ENCODE measurements at regions not wholly inside any gene's neighbourhood (a gene's known extent, or its start where the extent isn't known, plus 50 kb on each side); places are given as distances from the start of the nearest gene placed in this dataset.
A peak's percentile ranks its signal among the peaks of the same experiment; 100 is the strongest.

DNA sequence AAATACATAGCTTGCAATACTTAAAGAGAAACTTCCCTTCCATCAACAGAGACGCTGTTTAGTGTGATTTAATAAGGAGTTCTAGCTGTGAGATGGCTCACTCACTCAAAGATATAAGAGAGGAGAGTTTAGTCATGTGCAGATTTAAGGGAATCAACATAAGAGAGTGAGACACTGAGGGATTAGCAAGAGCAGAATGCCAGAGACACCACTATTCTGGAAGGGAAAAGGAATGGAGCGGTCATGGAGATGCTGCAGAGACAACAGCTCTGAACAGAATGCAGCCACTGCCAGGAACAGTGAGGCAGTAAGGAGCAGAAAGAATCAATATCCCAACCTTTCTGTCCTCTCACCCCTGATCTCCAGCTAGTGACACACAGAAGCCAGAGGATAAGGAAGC is 248.8 kb downstream of the MBNL1 start:
- no peak overlapping the region for H3K4me2 ChIP-seq
- peak overlapping the region; percentile 33; the same call in 1 of the 2 replicates for H3K27ac Mint-ChIP-seq
- peaks cover 16% of the 10 kb centered on the region for H3K4me1 ChIP-seq (ENCODE audit: insufficient read depth)
- no peaks in the 10 kb centered on the region for H3K9me2 ChIP-seq (ENCODE audit: insufficient read depth)
- peaks cover 30% of the 10 kb centered on the region for H3K4me1 Mint-ChIP-seq
- no peaks in the 10 kb centered on the region for H3K9me3 Mint-ChIP-seq
- H3F3A ChIP-seq (replicated peaks; ENCODE audit: low read depth), result no peaks in the 10 kb centered on the region
- H3K36me3 Mint-ChIP-seq (ENCODE audit: low read depth), result no peaks in the 10 kb centered on the region
- H3K27me3 ChIP-seq (ENCODE audit: insufficient read depth), result no peaks in the 10 kb centered on the region
- H3K79me2 ChIP-seq (replicated peaks; ENCODE audit: insufficient read depth), result no peaks in the 10 kb centered on the region
- H3K27ac ChIP-seq (ENCODE audit: low read depth), result no peak overlapping the region
- DNase-seq (ENCODE audit: low spot score) (peak; percentile 32), ATAC-seq (peak; percentile 98)
- no peaks in the 10 kb centered on the region for H3K36me3 ChIP-seq (ENCODE audit: insufficient read depth)
- H3K4me3 Mint-ChIP-seq, result no peak overlapping the region
- no peak overlapping the region for H3K4me3 ChIP-seq
- H4K20me1 ChIP-seq (replicated peaks; ENCODE audit: insufficient read depth), result no peaks in the 10 kb centered on the region
- no peak overlapping the region for H2AFZ ChIP-seq
- TF ChIP-seq NANOG (IDR thresholded peaks at IDR 0.05; ENCODE audit: borderline replicate concordance) (no peak), EZH2 (IDR thresholded peaks at IDR 0.05; ENCODE audit: low read depth, unreplicated experiment) (no peak), CREB1 (CRISPR knock-in tag; IDR thresholded peaks at IDR 0.05; ENCODE audit: low read depth) (no peak)
- TF ChIP-seq, protein P1, sequence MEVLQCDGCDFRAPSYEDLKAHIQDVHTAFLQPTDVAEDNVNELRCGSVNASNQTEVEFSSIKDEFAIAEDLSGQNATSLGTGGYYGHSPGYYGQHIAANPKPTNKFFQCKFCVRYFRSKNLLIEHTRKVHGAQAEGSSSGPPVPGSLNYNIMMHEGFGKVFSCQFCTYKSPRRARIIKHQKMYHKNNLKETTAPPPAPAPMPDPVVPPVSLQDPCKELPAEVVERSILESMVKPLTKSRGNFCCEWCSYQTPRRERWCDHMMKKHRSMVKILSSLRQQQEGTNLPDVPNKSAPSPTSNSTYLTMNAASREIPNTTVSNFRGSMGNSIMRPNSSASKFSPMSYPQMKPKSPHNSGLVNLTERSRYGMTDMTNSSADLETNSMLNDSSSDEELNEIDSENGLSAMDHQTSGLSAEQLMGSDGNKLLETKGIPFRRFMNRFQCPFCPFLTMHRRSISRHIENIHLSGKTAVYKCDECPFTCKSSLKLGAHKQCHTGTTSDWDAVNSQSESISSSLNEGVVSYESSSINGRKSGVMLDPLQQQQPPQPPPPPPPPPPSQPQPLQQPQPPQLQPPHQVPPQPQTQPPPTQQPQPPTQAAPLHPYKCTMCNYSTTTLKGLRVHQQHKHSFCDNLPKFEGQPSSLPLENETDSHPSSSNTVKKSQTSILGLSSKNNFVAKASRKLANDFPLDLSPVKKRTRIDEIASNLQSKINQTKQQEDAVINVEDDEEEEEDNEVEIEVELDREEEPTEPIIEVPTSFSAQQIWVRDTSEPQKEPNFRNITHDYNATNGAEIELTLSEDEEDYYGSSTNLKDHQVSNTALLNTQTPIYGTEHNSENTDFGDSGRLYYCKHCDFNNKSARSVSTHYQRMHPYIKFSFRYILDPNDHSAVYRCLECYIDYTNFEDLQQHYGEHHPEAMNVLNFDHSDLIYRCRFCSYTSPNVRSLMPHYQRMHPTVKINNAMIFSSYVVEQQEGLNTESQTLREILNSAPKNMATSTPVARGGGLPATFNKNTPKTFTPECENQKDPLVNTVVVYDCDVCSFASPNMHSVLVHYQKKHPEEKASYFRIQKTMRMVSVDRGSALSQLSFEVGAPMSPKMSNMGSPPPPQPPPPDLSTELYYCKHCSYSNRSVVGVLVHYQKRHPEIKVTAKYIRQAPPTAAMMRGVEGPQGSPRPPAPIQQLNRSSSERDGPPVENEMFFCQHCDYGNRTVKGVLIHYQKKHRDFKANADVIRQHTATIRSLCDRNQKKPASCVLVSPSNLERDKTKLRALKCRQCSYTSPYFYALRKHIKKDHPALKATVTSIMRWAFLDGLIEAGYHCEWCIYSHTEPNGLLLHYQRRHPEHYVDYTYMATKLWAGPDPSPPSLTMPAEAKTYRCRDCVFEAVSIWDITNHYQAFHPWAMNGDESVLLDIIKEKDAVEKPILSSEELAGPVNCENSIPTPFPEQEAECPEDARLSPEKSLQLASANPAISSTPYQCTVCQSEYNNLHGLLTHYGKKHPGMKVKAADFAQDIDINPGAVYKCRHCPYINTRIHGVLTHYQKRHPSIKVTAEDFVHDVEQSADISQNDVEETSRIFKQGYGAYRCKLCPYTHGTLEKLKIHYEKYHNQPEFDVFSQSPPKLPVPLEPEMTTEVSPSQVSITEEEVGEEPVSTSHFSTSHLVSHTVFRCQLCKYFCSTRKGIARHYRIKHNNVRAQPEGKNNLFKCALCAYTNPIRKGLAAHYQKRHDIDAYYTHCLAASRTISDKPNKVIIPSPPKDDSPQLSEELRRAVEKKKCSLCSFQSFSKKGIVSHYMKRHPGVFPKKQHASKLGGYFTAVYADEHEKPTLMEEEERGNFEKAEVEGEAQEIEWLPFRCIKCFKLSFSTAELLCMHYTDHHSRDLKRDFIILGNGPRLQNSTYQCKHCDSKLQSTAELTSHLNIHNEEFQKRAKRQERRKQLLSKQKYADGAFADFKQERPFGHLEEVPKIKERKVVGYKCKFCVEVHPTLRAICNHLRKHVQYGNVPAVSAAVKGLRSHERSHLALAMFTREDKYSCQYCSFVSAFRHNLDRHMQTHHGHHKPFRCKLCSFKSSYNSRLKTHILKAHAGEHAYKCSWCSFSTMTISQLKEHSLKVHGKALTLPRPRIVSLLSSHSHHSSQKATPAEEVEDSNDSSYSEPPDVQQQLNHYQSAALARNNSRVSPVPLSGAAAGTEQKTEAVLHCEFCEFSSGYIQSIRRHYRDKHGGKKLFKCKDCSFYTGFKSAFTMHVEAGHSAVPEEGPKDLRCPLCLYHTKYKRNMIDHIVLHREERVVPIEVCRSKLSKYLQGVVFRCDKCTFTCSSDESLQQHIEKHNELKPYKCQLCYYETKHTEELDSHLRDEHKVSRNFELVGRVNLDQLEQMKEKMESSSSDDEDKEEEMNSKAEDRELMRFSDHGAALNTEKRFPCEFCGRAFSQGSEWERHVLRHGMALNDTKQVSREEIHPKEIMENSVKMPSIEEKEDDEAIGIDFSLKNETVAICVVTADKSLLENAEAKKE (CRISPR knock-in tag; IDR thresholded peaks at IDR 0.05), result peak; percentile 85
- peaks cover 4% of the 10 kb centered on the region for H3K27me3 Mint-ChIP-seq (ENCODE audit: insufficient read depth, low read depth, poor library complexity)

DNA sequence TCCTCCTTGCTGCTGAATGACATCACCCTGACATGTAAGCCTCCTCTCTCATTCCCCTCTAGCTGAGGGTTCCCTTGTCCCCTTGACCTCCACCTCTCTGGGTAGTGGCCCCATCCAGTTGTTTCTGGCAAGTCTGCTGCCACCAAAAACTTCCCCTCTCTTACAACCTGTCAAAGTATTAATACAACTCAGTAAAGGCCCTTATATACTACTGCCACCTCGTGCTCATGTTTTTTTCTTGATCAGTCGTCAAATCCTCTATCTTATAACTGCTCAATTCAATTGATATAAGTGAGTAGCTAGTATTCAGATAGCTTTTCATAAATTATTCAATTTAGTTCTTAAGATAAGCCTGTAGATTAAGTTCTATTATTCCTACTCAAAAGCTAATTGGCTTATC is 249.6 kb downstream of the MBNL1 start:
- Histone ChIP-seq H3K4me1 (ENCODE audit: insufficient read depth) (peaks cover 16% of the 10 kb centered on the region), H3K4me3 (no peak overlapping the region), H3K9me2 (ENCODE audit: insufficient read depth) (no peaks in the 10 kb centered on the region), H3K79me2 (replicated peaks; ENCODE audit: insufficient read depth) (no peaks in the 10 kb centered on the region), H3K27ac (ENCODE audit: low read depth) (no peak overlapping the region), H4K20me1 (replicated peaks; ENCODE audit: insufficient read depth) (no peaks in the 10 kb centered on the region), H3K36me3 (ENCODE audit: insufficient read depth) (no peaks in the 10 kb centered on the region), H3K4me2 (no peak overlapping the region), H3F3A (replicated peaks; ENCODE audit: low read depth) (no peaks in the 10 kb centered on the region), H2AFZ (no peak overlapping the region), H3K27me3 (ENCODE audit: insufficient read depth) (no peaks in the 10 kb centered on the region)
- Mint-ChIP-seq H3K27me3 (ENCODE audit: insufficient read depth, low read depth, poor library complexity) (peaks cover 6% of the 10 kb centered on the region), H3K4me1 (peaks cover 33% of the 10 kb centered on the region), H3K27ac (no peak overlapping the region), H3K9me3 (no peaks in the 10 kb centered on the region), H3K4me3 (no peak overlapping the region), H3K36me3 (ENCODE audit: low read depth) (no peaks in the 10 kb centered on the region)
- DNase-seq (ENCODE audit: low spot score) (no peak), ATAC-seq (peak; percentile 46)
- TF ChIP-seq CREB1 (CRISPR knock-in tag; IDR thresholded peaks at IDR 0.05; ENCODE audit: low read depth), result no peak
